ENCODE measurements at regions not wholly inside any gene's neighbourhood (a gene's known extent, or its start where the extent isn't known, plus 50 kb on each side); places are given as distances from the start of the nearest gene placed in this dataset.
A peak's percentile ranks its signal among the peaks of the same experiment; 100 is the strongest.

- no peaks in the 10 kb centered on the region for H3K9me3 ChIP-seq (ENCODE audit: control insufficient read depth, insufficient read depth, low read depth, low read length)
- H3K4me1 ChIP-seq (ENCODE audit: control insufficient read depth, insufficient read depth, low read length): no peaks in the 10 kb centered on the region; the same call in 1 of the 2 replicates
- ChIA-PET POLR2A (no interaction called here), CTCF (interaction anchor here (0.6 to 1.6 kb wide), 2 partner anchors 8 to 248 kb away, joined by 5 read pairs; no protein-coding TSS in a partner anchor)
- H3K27ac ChIP-seq (ENCODE audit: extremely low read depth, low read depth, low read length): no peak overlapping the region
- H3K4me3 ChIP-seq (ENCODE audit: low read depth, low read length): no peak overlapping the region
- H3K36me3 ChIP-seq (ENCODE audit: control insufficient read depth in 2 of 2, insufficient read depth in 1 of 2, low read length in 2 of 2): no peaks in the 10 kb centered on the region
- peak; percentile 64 for TF ChIP-seq GLIS1 (tag by site-specific recombination; IDR thresholded peaks at IDR 0.05)
- TF ChIP-seq ZNF18 (tag by site-specific recombination; IDR thresholded peaks at IDR 0.05): no peak
- TF ChIP-seq ZNF433 (tag by site-specific recombination; IDR thresholded peaks at IDR 0.05; ENCODE audit: low read depth): no peak
- no peak for TF ChIP-seq ZNF571 (tag by site-specific recombination; IDR thresholded peaks at IDR 0.05)
These were observed 254.6 kb downstream of the LOXHD1 start for GRCh38 chr18:46402396-46402795.

GRCh38 chr18:46402945-46403344, 254.1 kb downstream of the LOXHD1 start:
- no peaks in the 10 kb centered on the region; the same call in 1 of the 2 replicates for H3K4me1 ChIP-seq (ENCODE audit: control insufficient read depth, insufficient read depth, low read length)
- POLR2A ChIA-PET: no interaction called here
- no peaks in the 10 kb centered on the region for H3K36me3 ChIP-seq (ENCODE audit: control insufficient read depth in 2 of 2, insufficient read depth in 1 of 2, low read length in 2 of 2)
- TF ChIP-seq ZNF658 (tag by site-specific recombination; IDR thresholded peaks at IDR 0.05): no peak
- TF ChIP-seq ZNF521 (tag by site-specific recombination; IDR thresholded peaks at IDR 0.05): no peak
- no peak for TF ChIP-seq ZNF670 (tag by site-specific recombination; IDR thresholded peaks at IDR 0.05; ENCODE audit: low read depth)
- no peak for TF ChIP-seq EGR2 (tag by site-specific recombination; IDR thresholded peaks at IDR 0.05; ENCODE audit: low read depth)
- no peak for TF ChIP-seq ZNF488 (tag by site-specific recombination; IDR thresholded peaks at IDR 0.05)
- TF ChIP-seq ZFP3 (tag by site-specific recombination; IDR thresholded peaks at IDR 0.05; ENCODE audit: low read depth): no peak
- TF ChIP-seq FEZF1 (tag by site-specific recombination; IDR thresholded peaks at IDR 0.05): no peak
- no peak for TF ChIP-seq ZBTB21 (tag by site-specific recombination; IDR thresholded peaks at IDR 0.05)
- no peak for TF ChIP-seq ZNF830 (tag by site-specific recombination; IDR thresholded peaks at IDR 0.05; ENCODE audit: low read depth)
- TF ChIP-seq INSM2 (tag by site-specific recombination; IDR thresholded peaks at IDR 0.05): no peak
- no peak for TF ChIP-seq KLF16 (tag by site-specific recombination; IDR thresholded peaks at IDR 0.05)
- TF ChIP-seq ZNF548 (tag by site-specific recombination; IDR thresholded peaks at IDR 0.05): no peak
- TF ChIP-seq ZNF777 (tag by site-specific recombination; IDR thresholded peaks at IDR 0.05; ENCODE audit: borderline replicate concordance): no peak
- CTCF ChIA-PET: interaction anchor here (1.5 to 1.6 kb wide), 2 partner anchors 8 to 121 kb away, joined by 3 to 5 read pairs; no protein-coding TSS in a partner anchor
- no peak overlapping the region for H3K27ac ChIP-seq (ENCODE audit: extremely low read depth, low read depth, low read length)
- no peaks in the 10 kb centered on the region for H3K9me3 ChIP-seq (ENCODE audit: control insufficient read depth, insufficient read depth, low read depth, low read length)
- H3K4me3 ChIP-seq (ENCODE audit: low read depth, low read length): no peak overlapping the region

- peak; percentile 81 for TF ChIP-seq EGR2 (tag by site-specific recombination; IDR thresholded peaks at IDR 0.05; ENCODE audit: low read depth)
- TF ChIP-seq ZFHX2 (tag by site-specific recombination; conservative IDR thresholded peaks at IDR 0.05): peak; percentile 90
- TF ChIP-seq SETDB1 (IDR thresholded peaks at IDR 0.05; ENCODE audit: insufficient read length, low read length): no peak
- H3K27ac ChIP-seq (ENCODE audit: extremely low read depth, low read depth, low read length): no peak overlapping the region
- no peak overlapping the region for H3K4me3 ChIP-seq (ENCODE audit: low read depth, low read length)
- no peaks in the 10 kb centered on the region; the same call in 1 of the 2 replicates for H3K4me1 ChIP-seq (ENCODE audit: control insufficient read depth, insufficient read depth, low read length)
- H3K36me3 ChIP-seq (ENCODE audit: control insufficient read depth in 2 of 2, insufficient read depth in 1 of 2, low read length in 2 of 2): no peaks in the 10 kb centered on the region
- H3K9me3 ChIP-seq (ENCODE audit: control insufficient read depth, insufficient read depth, low read depth, low read length): no peaks in the 10 kb centered on the region
- ChIA-PET CTCF (no interaction called here), POLR2A (no interaction called here)
These were observed 251.0 kb downstream of the LOXHD1 start for GRCh38 chr18:46405832-46406538.
